Kidney (tissue), 13 donors: ENCODE measurements at regions not wholly inside any gene's neighbourhood (a gene's known extent, or its start where the extent isn't known, plus 50 kb on each side); places are given as distances from the start of the nearest gene placed in this dataset.

Experiments used
- DNase-seq, 5 donors: peaks; one replicate each; pipeline ENCODE4 v3.0.0-alpha.2; 2013 to 2020
- FAIRE-seq: peaks from 2 replicates; lab custom pipeline; 2012; peaks lifted over from hg19 to GRCh38; lab: Jason Lieb, UNC
- H3K27ac ChIP-seq, 2 donors: one replicate each; pipeline ENCODE4 v1.7.0; 2013; ENCODE audit warnings: low read depth in 2 of 2, low read length in 2 of 2, inconsistent platforms in 1 of 2
- H3K27me3 ChIP-seq: one replicate; pipeline ENCODE4 v1.7.1; 2013; ENCODE audit warnings: low read length, inconsistent platforms; ENCODE audit not compliant: control insufficient read depth, insufficient read depth
- H3K36me3 ChIP-seq, 3 donors: one replicate each; pipeline versions ENCODE4 v1.7.0 to v1.7.1; 2013; ENCODE audit warnings: low read length in 3 of 3, control low read depth in 1 of 3, inconsistent platforms in 1 of 3; ENCODE audit not compliant: insufficient read depth in 3 of 3, control insufficient read depth in 2 of 3
- H3K4me1 ChIP-seq, 3 donors: one replicate each; pipeline versions ENCODE4 v1.7.0 to v1.7.1; 2013; ENCODE audit warnings: low read length in 3 of 3, inconsistent platforms in 1 of 3, low read depth in 1 of 3; ENCODE audit not compliant: control insufficient read depth in 2 of 3, insufficient read depth in 2 of 3
- H3K4me3 ChIP-seq, 3 donors: one replicate each; pipeline versions ENCODE4 v1.7.0 to v1.8.1; 2013; ENCODE audit warnings: low read length in 3 of 3, control low read depth in 1 of 3, inconsistent platforms in 1 of 3
- H3K9ac ChIP-seq, 3 donors: one replicate each; pipeline versions ENCODE4 v1.7.0 to v1.7.1; 2013; ENCODE audit warnings: low read length in 3 of 3, control low read depth in 1 of 3, inconsistent platforms in 1 of 3
- H3K9me3 ChIP-seq, 3 donors: one replicate each; pipeline versions ENCODE4 v1.7.0 to v1.7.1; 2013; ENCODE audit warnings: low read length in 3 of 3, control low read depth in 1 of 3, inconsistent platforms in 1 of 3; ENCODE audit not compliant: control insufficient read depth in 2 of 3, insufficient read depth in 1 of 3
- CTCF ChIP-seq: IDR thresholded peaks from 3 replicates; pipeline ENCODE4 v1.5.1; 2012; ENCODE audit warnings: mild to moderate bottlenecking, moderate library complexity, borderline replicate concordance; ENCODE audit not compliant: insufficient read depth; ENCODE audit errors: extremely low read depth
- intact Hi-C: fragments of 100-400 bp; cut with DNase I; formaldehyde crosslinking; loops from one replicate; pipeline ENCODE4 v1.11.1; 2022
- donor health status: control.
- donor health status: control.
- donor health status: control.
- donor health status: control.
- donor health status: control.
- donor health status: DM: yes; HTN: yes; CAD: no.
- donor health status: Normal renal cell carcinoma (clear cell type).

- DNase-seq (peak in 2 of 5 donors; percentile 16 to 39), FAIRE-seq (no peak)
- Histone ChIP-seq H3K27ac (no peak overlapping the region), H3K9ac (no peak overlapping the region), H3K27me3 (no peaks in the 10 kb centered on the region), H3K36me3 (no peaks in the 10 kb centered on the region), H3K9me3 (peaks cover 0 to under 1% (median 0%) of the 10 kb centered on the region in 3 donors), H3K4me1 (no peaks in the 10 kb centered on the region), H3K4me3 (no peak overlapping the region)
- intact Hi-C loops: no loop called here
- no peak for TF ChIP-seq CTCF
These were observed 281.4 kb downstream of the PAX3 start for GRCh38 chr2:222017252-222017850.

GRCh38 chr2:222013889-222014288 is 284.9 kb downstream of the PAX3 start:
- DNase-seq (no peak), FAIRE-seq (no peak)
- Histone ChIP-seq H3K9ac (no peak overlapping the region), H3K27ac (no peak overlapping the region), H3K4me1 (no peaks in the 10 kb centered on the region), H3K9me3 (peaks cover 0 to 3% (median 0%) of the 10 kb centered on the region in 3 donors), H3K27me3 (no peaks in the 10 kb centered on the region), H3K4me3 (no peak overlapping the region), H3K36me3 (no peaks in the 10 kb centered on the region)
- intact Hi-C loops: no loop called here
- no peak for TF ChIP-seq CTCF

- Histone ChIP-seq H3K9me3 (no peaks in the 10 kb centered on the region), H3K4me3 (no peak overlapping the region), H3K27me3 (no peaks in the 10 kb centered on the region), H3K9ac (no peak overlapping the region), H3K36me3 (no peaks in the 10 kb centered on the region), H3K4me1 (no peaks in the 10 kb centered on the region), H3K27ac (no peak overlapping the region)
- TF ChIP-seq CTCF: no peak
- DNase-seq: no peak
- intact Hi-C loops: no loop called here
- no peak for FAIRE-seq
These were observed 298.5 kb downstream of the PAX3 start for GRCh38 chr2:222000326-222000725.

GRCh38 chr2:221999717-222000116 is 299.1 kb downstream of the PAX3 start:
- DNase-seq: no peak
- no peaks in the 10 kb centered on the region for H3K9me3 ChIP-seq
- no peak overlapping the region for H3K27ac ChIP-seq
- no peaks in the 10 kb centered on the region for H3K27me3 ChIP-seq
- FAIRE-seq: no peak
- H3K9ac ChIP-seq: no peak overlapping the region
- H3K36me3 ChIP-seq: no peaks in the 10 kb centered on the region
- intact Hi-C loops: no loop called here
- H3K4me1 ChIP-seq: no peaks in the 10 kb centered on the region
- no peak overlapping the region for H3K4me3 ChIP-seq
- TF ChIP-seq CTCF: no peak
